ENCODE measurements at regions not wholly inside any gene's neighbourhood (a gene's known extent, or its start where the extent isn't known, plus 50 kb on each side); places are given as distances from the start of the nearest gene placed in this dataset.

GRCh38 chr5:101687349-101687985 lies 608.6 kb downstream of the SLCO4C1 start:
- Histone ChIP-seq H3K27ac (no peak overlapping the region), H3K9me3 (no peaks in the 10 kb centered on the region), H3K36me3 (ENCODE audit: low read depth, missing control alignments) (no peaks in the 10 kb centered on the region), H3K4me1 (no peaks in the 10 kb centered on the region), H3K27me3 (no peaks in the 10 kb centered on the region), H3K4me3 (no peak overlapping the region)
- intact Hi-C loops (cut with DNase I; ENCODE audit: low total_unique reads): no loop called here
- no peak for DNase-seq
- TF ChIP-seq, protein P1, sequence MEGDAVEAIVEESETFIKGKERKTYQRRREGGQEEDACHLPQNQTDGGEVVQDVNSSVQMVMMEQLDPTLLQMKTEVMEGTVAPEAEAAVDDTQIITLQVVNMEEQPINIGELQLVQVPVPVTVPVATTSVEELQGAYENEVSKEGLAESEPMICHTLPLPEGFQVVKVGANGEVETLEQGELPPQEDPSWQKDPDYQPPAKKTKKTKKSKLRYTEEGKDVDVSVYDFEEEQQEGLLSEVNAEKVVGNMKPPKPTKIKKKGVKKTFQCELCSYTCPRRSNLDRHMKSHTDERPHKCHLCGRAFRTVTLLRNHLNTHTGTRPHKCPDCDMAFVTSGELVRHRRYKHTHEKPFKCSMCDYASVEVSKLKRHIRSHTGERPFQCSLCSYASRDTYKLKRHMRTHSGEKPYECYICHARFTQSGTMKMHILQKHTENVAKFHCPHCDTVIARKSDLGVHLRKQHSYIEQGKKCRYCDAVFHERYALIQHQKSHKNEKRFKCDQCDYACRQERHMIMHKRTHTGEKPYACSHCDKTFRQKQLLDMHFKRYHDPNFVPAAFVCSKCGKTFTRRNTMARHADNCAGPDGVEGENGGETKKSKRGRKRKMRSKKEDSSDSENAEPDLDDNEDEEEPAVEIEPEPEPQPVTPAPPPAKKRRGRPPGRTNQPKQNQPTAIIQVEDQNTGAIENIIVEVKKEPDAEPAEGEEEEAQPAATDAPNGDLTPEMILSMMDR (IDR thresholded peaks at IDR 0.05): no peak
- TF ChIP-seq POLR2A (IDR thresholded peaks at IDR 0.05): no peak

GRCh38 chr5:101686536-101687157 lies 609.4 kb downstream of the SLCO4C1 start:
- intact Hi-C loops (cut with DNase I; ENCODE audit: low total_unique reads): no loop called here
- no peak for TF ChIP-seq POLR2A (IDR thresholded peaks at IDR 0.05)
- TF ChIP-seq, protein P1 (IDR thresholded peaks at IDR 0.05): no peak

GRCh38 chr5:101679816-101680215 lies 616.3 kb downstream of the SLCO4C1 start:
- 79 to 85% methylated on average over 2 of the region's 2 CpGs for WGBS, 2 donors
- TF ChIP-seq, protein P1 (IDR thresholded peaks at IDR 0.05): no peak
- TF ChIP-seq POLR2A (IDR thresholded peaks at IDR 0.05): no peak
- Histone ChIP-seq H3K4me1 (peaks cover 5% of the 10 kb centered on the region), H3K27ac (no peak overlapping the region), H3K9me3 (no peaks in the 10 kb centered on the region), H3K27me3 (no peaks in the 10 kb centered on the region), H3K36me3 (ENCODE audit: low read depth, missing control alignments) (no peaks in the 10 kb centered on the region), H3K4me3 (no peak overlapping the region)
- intact Hi-C loops (cut with DNase I; ENCODE audit: low total_unique reads): no loop called here
- DNase-seq: no peak

More at GRCh38 chr5:101686536-101687157, 609.4 kb downstream of the SLCO4C1 start:
- WGBS, 2 donors: 64% methylated on average over 3 of the region's 3 CpGs
- Histone ChIP-seq H3K9me3 (no peaks in the 10 kb centered on the region), H3K4me1 (no peaks in the 10 kb centered on the region), H3K4me3 (no peak overlapping the region), H3K27me3 (no peaks in the 10 kb centered on the region), H3K27ac (no peak overlapping the region), H3K36me3 (ENCODE audit: low read depth, missing control alignments) (no peaks in the 10 kb centered on the region)
- no peak for DNase-seq

DNA sequence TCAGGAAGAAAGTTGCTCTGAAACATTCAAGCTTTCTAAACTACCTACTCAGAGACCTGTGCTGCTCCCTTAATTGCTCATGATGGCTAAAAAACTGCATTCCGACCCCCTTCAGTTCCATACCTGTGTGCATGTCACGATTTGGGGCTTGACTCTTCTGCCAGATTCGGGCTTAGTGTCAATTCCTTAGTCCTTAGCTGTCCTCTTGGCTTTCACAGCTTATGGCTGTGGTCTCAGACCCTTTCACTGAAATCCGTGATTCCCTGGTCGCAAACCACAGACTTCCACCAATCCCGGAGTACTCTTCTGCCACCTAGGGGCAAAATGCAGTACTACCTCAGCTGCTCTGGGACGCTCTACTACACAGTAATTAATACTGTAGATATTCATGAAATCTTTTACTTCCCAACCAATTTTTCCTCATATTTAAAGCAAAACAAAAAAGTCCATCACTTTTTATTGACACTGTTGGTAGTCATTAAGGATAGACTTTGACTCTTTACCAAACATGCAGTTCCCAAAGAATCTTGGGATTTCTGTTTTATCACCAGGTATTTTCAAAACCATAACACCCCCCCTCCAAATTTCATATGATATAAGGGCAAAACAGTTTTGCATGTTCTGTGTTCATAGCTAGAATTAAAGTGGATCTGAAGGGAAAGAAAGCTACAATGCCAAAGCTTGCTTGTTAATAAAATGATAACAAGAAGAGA lies 617.4 kb downstream of the SLCO4C1 start:
- Histone ChIP-seq H3K4me1 (peaks cover 5% of the 10 kb centered on the region), H3K27me3 (no peaks in the 10 kb centered on the region), H3K27ac (no peak overlapping the region), H3K36me3 (ENCODE audit: low read depth, missing control alignments) (no peaks in the 10 kb centered on the region), H3K4me3 (peak overlapping the region in 1 of 2 donors; percentile 23), H3K9me3 (no peaks in the 10 kb centered on the region)
- intact Hi-C loops (cut with DNase I; ENCODE audit: low total_unique reads): no loop called here
- no peak for TF ChIP-seq POLR2A (IDR thresholded peaks at IDR 0.05)
- TF ChIP-seq, protein P1 (IDR thresholded peaks at IDR 0.05): peak; percentile 66 to 88 (median 77)
- DNase-seq: peak; percentile 89
- 9 to 12% methylated on average over 7 of the region's 7 CpGs for WGBS, 2 donors

Data from testis (tissue), 2 donors.